ENCODE measurements at regions not wholly inside any gene's neighbourhood (a gene's known extent, or its start where the extent isn't known, plus 50 kb on each side); places are given as distances from the start of the nearest gene placed in this dataset.

DNA sequence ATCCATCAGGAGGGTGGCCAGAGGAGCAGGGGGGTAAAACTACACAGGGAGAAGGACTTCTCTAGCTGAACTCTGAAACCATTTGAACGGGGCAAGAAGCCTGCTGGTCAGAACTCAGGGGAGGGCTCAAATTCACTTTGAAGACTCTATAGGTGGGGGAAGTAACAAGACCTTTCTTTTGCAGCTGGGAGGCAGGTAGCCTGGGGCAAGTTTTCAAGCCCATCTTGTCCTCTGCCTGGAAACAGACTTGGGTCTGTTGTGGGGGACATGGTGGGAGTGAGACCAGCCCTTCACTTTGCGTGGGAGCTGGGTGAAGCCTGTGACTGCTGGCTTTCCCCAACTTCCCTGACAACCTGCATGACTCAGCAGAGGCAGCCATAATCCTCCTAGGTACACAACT lies 312.3 kb downstream of the SPRY1 start:
- Histone ChIP-seq H2AFZ (ENCODE audit: low read length, unreplicated experiment) (no peak overlapping the region), H3K36me3 (ENCODE audit: insufficient read depth, low read length) (no peaks in the 10 kb centered on the region), H3K4me1 (ENCODE audit: control insufficient read depth, insufficient read depth, low read length, unreplicated experiment) (no peaks in the 10 kb centered on the region), H3K4me3 (ENCODE audit: low read depth, low read length) (no peak overlapping the region), H3K27ac (ENCODE audit: low read depth, low read length) (no peak overlapping the region), H3K27me3 (ENCODE audit: insufficient read depth, low read length) (no peaks in the 10 kb centered on the region), H3K79me2 (ENCODE audit: control insufficient read depth, insufficient read depth, low read length, unreplicated experiment) (no peaks in the 10 kb centered on the region)

DNA sequence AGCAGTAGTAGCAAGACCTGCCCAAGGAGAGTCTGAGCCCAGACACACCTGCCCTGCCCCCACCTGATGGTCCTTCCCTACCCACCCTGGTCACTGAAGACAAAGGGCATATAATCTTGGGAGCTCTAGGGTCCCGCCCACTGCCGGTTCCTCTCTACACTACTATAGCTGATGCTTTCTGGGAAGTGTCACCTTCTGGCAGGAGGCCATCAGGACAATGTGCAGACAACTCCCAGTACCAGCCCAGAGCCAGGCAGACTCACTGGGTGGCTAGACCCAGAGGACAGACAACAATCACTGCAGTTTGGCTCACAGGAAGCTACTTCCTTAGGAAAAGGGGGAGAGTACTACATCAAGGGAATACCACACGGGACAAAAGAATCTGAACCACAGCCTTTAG lies 312.7 kb downstream of the SPRY1 start:
- no peak overlapping the region for H3K27ac ChIP-seq (ENCODE audit: low read depth, low read length)
- H3K27me3 ChIP-seq (ENCODE audit: insufficient read depth, low read length): no peaks in the 10 kb centered on the region
- H3K4me1 ChIP-seq (ENCODE audit: control insufficient read depth, insufficient read depth, low read length, unreplicated experiment): no peaks in the 10 kb centered on the region
- H3K36me3 ChIP-seq (ENCODE audit: insufficient read depth, low read length): no peaks in the 10 kb centered on the region
- H2AFZ ChIP-seq (ENCODE audit: low read length, unreplicated experiment): no peak overlapping the region
- H3K79me2 ChIP-seq (ENCODE audit: control insufficient read depth, insufficient read depth, low read length, unreplicated experiment): no peaks in the 10 kb centered on the region
- no peak overlapping the region for H3K4me3 ChIP-seq (ENCODE audit: low read depth, low read length)

DNA sequence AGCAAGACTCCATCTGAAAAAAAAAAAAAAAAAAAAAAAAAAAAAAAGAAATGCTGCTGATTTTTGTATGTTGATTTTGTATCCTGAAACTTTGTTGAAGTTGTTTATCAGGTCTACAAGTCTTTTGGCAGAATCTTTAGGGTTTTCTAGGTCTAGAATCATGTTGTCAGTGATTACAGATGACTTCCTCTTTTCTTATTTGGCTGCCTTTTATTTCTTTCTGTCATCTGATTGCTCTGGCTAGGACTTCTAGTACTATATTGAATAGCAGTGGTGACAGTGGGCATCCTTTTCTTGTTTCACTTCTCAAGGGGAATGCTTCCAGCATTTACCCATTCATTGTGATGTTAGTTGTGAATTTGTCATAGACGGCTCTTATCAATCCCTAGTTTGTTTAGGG lies 334.4 kb downstream of the SPRY1 start:
- H3K4me1 ChIP-seq (ENCODE audit: control insufficient read depth, insufficient read depth, low read length, unreplicated experiment): no peaks in the 10 kb centered on the region
- H2AFZ ChIP-seq (ENCODE audit: low read length, unreplicated experiment): no peak overlapping the region
- no peaks in the 10 kb centered on the region for H3K27me3 ChIP-seq (ENCODE audit: insufficient read depth, low read length)
- no peak overlapping the region for H3K27ac ChIP-seq (ENCODE audit: low read depth, low read length)
- H3K4me3 ChIP-seq (ENCODE audit: low read depth, low read length): no peak overlapping the region
- no peaks in the 10 kb centered on the region for H3K36me3 ChIP-seq (ENCODE audit: insufficient read depth, low read length)
- no peaks in the 10 kb centered on the region for H3K79me2 ChIP-seq (ENCODE audit: control insufficient read depth, insufficient read depth, low read length, unreplicated experiment)

DNA sequence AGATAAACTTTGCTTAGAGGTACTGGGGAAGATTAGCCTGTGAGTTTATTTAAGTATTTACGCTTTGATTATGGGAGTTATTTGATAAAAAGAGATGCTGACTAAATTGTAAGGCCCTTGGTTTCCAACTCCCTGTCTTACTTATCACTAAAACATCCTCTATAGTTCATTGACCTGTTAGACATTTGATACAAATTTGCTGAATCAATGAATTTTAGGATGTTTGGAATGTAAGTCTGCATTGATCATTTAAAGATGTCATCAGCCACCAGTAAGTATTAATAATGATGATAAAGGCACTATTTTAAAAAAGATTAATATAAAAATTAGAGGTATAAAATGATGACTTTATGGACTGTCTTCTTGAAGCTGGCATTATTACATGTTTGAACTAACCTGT lies 340.6 kb downstream of the SPRY1 start:
- Histone ChIP-seq H3K4me3 (ENCODE audit: low read depth, low read length) (no peak overlapping the region), H3K27me3 (ENCODE audit: insufficient read depth, low read length) (no peaks in the 10 kb centered on the region), H3K36me3 (ENCODE audit: insufficient read depth, low read length) (no peaks in the 10 kb centered on the region), H3K4me1 (ENCODE audit: control insufficient read depth, insufficient read depth, low read length, unreplicated experiment) (peaks cover 6% of the 10 kb centered on the region), H2AFZ (ENCODE audit: low read length, unreplicated experiment) (no peak overlapping the region), H3K27ac (ENCODE audit: low read depth, low read length) (no peak overlapping the region), H3K79me2 (ENCODE audit: control insufficient read depth, insufficient read depth, low read length, unreplicated experiment) (no peaks in the 10 kb centered on the region)

DNA sequence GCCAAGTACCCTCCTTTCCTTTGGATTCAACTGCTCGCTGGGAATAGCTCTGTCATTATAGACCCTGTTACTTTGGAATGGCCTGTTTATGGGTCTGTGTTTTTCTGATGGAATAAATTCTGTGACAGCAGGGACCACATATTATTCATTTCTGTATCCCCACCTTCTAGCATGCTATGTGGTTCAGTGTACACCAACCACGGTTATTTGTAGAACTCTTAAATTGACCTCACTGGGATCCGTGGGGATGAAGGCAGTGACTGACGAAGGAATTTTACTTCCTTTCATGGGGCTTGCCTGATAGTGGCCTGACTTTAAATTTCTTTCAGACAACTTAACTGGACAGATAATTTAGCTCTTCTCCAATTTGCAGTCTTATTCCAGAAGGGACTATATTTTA lies 343.2 kb downstream of the SPRY1 start:
- no peak overlapping the region for H3K27ac ChIP-seq (ENCODE audit: low read depth, low read length)

DNA sequence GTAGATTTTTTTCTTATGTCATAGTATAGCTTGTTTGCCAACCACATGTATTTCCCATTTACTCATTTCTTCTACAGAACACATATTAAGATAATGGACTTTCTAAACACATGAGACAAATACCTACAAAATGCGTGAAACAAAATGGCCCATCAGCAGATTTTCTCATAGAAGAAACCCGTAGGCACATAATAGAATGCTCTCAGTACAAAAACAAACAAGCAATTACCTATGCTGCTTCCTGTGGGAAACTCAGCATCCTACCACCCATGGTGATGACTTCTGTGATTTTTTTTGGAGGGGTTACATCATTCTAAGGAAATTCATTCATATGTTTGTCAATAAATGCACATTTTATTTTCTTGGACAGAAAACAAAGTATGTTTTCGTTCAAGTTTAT lies 343.6 kb downstream of the SPRY1 start:
- no peak overlapping the region for H2AFZ ChIP-seq (ENCODE audit: low read length, unreplicated experiment)
- H3K36me3 ChIP-seq (ENCODE audit: insufficient read depth, low read length): no peaks in the 10 kb centered on the region
- H3K79me2 ChIP-seq (ENCODE audit: control insufficient read depth, insufficient read depth, low read length, unreplicated experiment): no peaks in the 10 kb centered on the region
- no peak overlapping the region for H3K27ac ChIP-seq (ENCODE audit: low read depth, low read length)
- H3K4me1 ChIP-seq (ENCODE audit: control insufficient read depth, insufficient read depth, low read length, unreplicated experiment): peaks cover 7% of the 10 kb centered on the region
- no peaks in the 10 kb centered on the region for H3K27me3 ChIP-seq (ENCODE audit: insufficient read depth, low read length)
- H3K4me3 ChIP-seq (ENCODE audit: low read depth, low read length): no peak overlapping the region

More for the DNA sequence above, 343.2 kb downstream of the SPRY1 start:
- Histone ChIP-seq H3K27me3 (ENCODE audit: insufficient read depth, low read length) (no peaks in the 10 kb centered on the region), H3K36me3 (ENCODE audit: insufficient read depth, low read length) (no peaks in the 10 kb centered on the region), H2AFZ (ENCODE audit: low read length, unreplicated experiment) (no peak overlapping the region), H3K79me2 (ENCODE audit: control insufficient read depth, insufficient read depth, low read length, unreplicated experiment) (no peaks in the 10 kb centered on the region), H3K4me3 (ENCODE audit: low read depth, low read length) (no peak overlapping the region), H3K4me1 (ENCODE audit: control insufficient read depth, insufficient read depth, low read length, unreplicated experiment) (peaks cover 7% of the 10 kb centered on the region)

DNA sequence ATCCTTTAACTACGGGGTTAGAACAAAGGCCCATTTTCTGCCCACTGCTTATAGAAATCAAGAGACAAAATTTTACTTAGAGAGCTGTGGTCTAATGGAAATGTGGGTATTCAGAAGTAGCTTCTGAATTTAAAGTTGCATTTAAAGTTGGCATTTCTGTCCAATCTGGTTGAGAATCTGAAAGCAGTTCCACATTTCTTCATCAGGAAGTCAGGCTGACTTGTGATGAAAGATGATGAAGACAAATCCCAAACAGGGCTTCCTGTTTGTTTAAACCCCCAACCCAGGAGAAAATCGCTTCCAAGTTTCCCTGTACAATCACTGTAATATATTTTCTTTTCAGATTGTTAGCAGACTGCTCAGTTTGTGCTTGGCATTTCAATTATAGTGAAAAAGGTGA lies 345.3 kb downstream of the SPRY1 start:
- Histone ChIP-seq H3K36me3 (ENCODE audit: insufficient read depth, low read length) (no peaks in the 10 kb centered on the region), H3K79me2 (ENCODE audit: control insufficient read depth, insufficient read depth, low read length, unreplicated experiment) (no peaks in the 10 kb centered on the region), H2AFZ (ENCODE audit: low read length, unreplicated experiment) (no peak overlapping the region), H3K27ac (ENCODE audit: low read depth, low read length) (no peak overlapping the region), H3K4me3 (ENCODE audit: low read depth, low read length) (no peak overlapping the region), H3K27me3 (ENCODE audit: insufficient read depth, low read length) (no peaks in the 10 kb centered on the region), H3K4me1 (ENCODE audit: control insufficient read depth, insufficient read depth, low read length, unreplicated experiment) (peaks cover 7% of the 10 kb centered on the region)

DNA sequence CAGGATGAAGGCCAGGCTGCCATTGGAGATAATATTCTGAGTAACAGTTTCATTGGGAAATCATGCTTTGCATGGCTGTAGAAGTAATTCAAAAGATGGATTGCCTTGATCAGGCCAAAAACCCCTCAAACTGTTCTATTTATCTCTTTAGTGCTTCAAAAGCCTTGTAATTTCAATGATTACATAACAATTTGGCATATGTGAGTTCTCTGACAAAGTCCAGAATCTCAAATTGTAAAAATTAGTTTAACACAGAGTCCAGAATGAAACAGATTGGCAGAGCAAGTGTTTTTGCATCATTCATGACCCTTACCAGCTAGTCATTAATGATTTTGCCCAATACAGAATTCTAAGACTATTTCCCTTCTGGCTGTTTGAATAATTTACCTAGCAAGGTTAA lies 347.3 kb downstream of the SPRY1 start:
- Histone ChIP-seq H2AFZ (ENCODE audit: low read length, unreplicated experiment) (no peak overlapping the region), H3K36me3 (ENCODE audit: insufficient read depth, low read length) (no peaks in the 10 kb centered on the region), H3K27me3 (ENCODE audit: insufficient read depth, low read length) (no peaks in the 10 kb centered on the region), H3K4me3 (ENCODE audit: low read depth, low read length) (no peak overlapping the region), H3K79me2 (ENCODE audit: control insufficient read depth, insufficient read depth, low read length, unreplicated experiment) (no peaks in the 10 kb centered on the region), H3K4me1 (ENCODE audit: control insufficient read depth, insufficient read depth, low read length, unreplicated experiment) (peaks cover 7% of the 10 kb centered on the region), H3K27ac (ENCODE audit: low read depth, low read length) (no peak overlapping the region)

DNA sequence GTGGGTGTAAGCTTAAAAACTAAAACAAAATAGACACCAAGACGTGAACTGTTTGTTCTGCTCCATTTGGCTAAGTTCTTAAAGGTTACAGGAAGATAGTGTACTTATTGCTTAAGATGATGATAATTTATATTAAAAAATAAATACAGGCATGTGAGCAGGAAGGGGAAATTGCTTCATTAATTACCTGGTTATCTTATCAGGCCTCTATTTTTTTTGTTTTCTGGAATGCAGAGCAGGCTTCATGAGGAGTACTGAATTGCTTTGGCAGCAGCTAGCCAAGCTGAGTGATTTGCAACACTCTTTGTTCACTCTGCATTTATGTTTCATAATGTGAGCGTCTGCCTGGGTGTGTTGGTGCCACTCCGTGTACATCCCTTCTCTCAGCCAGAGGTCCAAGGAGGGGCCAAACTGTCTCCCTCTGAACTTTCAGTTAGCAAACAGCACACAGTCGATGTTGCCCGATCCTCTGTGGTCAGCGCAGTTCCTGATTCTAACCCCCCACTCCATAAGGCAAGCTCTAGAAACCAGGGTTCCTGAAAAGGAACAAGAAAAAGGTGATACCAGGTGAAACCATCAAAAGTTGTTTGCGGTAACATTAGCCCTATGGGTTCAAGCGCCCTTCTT lies 348.2 kb downstream of the SPRY1 start:
- Histone ChIP-seq H3K4me1 (ENCODE audit: control insufficient read depth, insufficient read depth, low read length, unreplicated experiment) (peaks cover 7% of the 10 kb centered on the region), H3K36me3 (ENCODE audit: insufficient read depth, low read length) (no peaks in the 10 kb centered on the region), H3K27me3 (ENCODE audit: insufficient read depth, low read length) (no peaks in the 10 kb centered on the region), H2AFZ (ENCODE audit: low read length, unreplicated experiment) (no peak overlapping the region), H3K27ac (ENCODE audit: low read depth, low read length) (no peak overlapping the region), H3K79me2 (ENCODE audit: control insufficient read depth, insufficient read depth, low read length, unreplicated experiment) (no peaks in the 10 kb centered on the region), H3K4me3 (ENCODE audit: low read depth, low read length) (no peak overlapping the region)

DNA sequence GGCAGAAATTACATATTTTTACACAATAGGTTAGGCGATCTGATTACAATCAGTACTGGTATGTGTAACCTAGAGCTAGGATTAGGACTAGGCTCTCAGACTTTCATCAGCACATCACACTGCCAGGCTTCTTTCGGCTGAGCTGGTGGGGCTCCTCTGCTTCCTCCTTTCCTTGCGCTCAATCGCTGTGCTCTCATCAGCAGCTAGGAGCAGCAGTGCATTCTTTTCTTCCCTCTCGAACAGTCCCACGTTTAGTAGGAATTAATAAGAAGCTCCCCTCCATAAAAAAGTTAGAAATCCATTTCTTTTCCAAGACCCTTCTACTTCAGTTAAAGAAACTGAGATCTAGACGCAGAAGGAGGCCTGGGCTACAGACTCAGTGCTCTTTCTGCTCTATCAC lies 350.4 kb downstream of the SPRY1 start:
- Histone ChIP-seq H3K36me3 (ENCODE audit: insufficient read depth, low read length) (no peaks in the 10 kb centered on the region), H2AFZ (ENCODE audit: low read length, unreplicated experiment) (no peak overlapping the region), H3K4me1 (ENCODE audit: control insufficient read depth, insufficient read depth, low read length, unreplicated experiment) (peaks cover 2% of the 10 kb centered on the region), H3K27me3 (ENCODE audit: insufficient read depth, low read length) (no peaks in the 10 kb centered on the region), H3K27ac (ENCODE audit: low read depth, low read length) (no peak overlapping the region), H3K79me2 (ENCODE audit: control insufficient read depth, insufficient read depth, low read length, unreplicated experiment) (no peaks in the 10 kb centered on the region), H3K4me3 (ENCODE audit: low read depth, low read length) (no peak overlapping the region)

DNA sequence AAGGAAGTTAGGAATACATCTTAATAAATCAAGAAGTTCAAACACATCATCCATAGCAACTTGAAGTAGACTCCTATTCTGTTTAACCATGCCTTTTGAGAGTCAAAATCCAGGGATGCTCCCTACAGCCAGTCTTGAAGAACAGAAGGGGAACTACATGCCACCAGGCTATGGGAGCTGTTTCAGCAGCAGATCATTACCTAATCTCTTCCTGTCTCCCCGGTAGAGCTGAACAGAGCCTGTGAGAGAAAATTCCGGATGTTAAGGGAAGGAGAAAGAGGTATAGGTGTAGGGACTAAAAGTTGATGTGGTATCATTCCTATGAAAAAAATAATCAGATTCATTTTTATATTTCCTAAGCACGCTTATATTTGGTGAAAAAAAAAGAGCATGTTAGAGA lies 352.2 kb downstream of the SPRY1 start:
- Histone ChIP-seq H3K4me1 (ENCODE audit: control insufficient read depth, insufficient read depth, low read length, unreplicated experiment) (no peaks in the 10 kb centered on the region), H2AFZ (ENCODE audit: low read length, unreplicated experiment) (no peak overlapping the region), H3K4me3 (ENCODE audit: low read depth, low read length) (no peak overlapping the region), H3K36me3 (ENCODE audit: insufficient read depth, low read length) (no peaks in the 10 kb centered on the region), H3K27me3 (ENCODE audit: insufficient read depth, low read length) (no peaks in the 10 kb centered on the region), H3K79me2 (ENCODE audit: control insufficient read depth, insufficient read depth, low read length, unreplicated experiment) (no peaks in the 10 kb centered on the region), H3K27ac (ENCODE audit: low read depth, low read length) (no peak overlapping the region)
